ENCODE measurements at regions not wholly inside any gene's neighbourhood (a gene's known extent, or its start where the extent isn't known, plus 50 kb on each side); places are given as distances from the start of the nearest gene placed in this dataset.

DNA sequence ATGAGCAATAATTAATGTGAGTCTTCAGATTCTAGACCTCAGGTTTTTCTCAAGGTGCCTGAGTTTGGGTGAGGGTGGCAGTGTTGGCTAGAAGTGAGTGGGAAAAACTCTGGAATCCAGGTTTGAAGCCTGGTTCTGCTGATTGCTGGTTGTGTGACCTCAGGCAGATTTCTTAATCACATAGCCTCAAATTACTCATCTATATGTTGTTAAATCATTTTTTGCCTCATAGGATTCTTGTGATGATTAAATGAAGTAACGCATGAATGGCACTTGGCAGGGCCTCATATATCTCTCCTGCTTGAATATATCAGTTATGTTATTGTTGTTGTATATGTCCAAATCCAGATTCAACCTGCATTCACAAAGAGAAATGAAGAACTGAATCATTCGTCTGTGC lies 60.5 kb downstream of the NR2F2 start:
- intact Hi-C loops (cut with DNase I) = no loop called here
- Histone ChIP-seq H3K36me3 (no peaks in the 10 kb centered on the region), H3K9me3 (no peaks in the 10 kb centered on the region), H3K27me3 (replicated peaks; ENCODE audit: insufficient read depth) (no peaks in the 10 kb centered on the region), H3K27ac (no peak overlapping the region), H3K4me3 (no peak overlapping the region), H3K4me1 (replicated peaks) (no peaks in the 10 kb centered on the region)
- WGBS = 97% methylated on average over 2 of the region's 2 CpGs
- DNase-seq (ENCODE audit: low spot score) = no peak
- TF ChIP-seq CTCF (IDR thresholded peaks at IDR 0.05) (no peak), POLR2A (IDR thresholded peaks at IDR 0.05) (no peak), POLR2AphosphoS5 (IDR thresholded peaks at IDR 0.05) (no peak)

- no peak for DNase-seq (ENCODE audit: low spot score)
- Histone ChIP-seq H3K4me1 (replicated peaks) (no peaks in the 10 kb centered on the region), H3K9me3 (no peaks in the 10 kb centered on the region), H3K4me3 (no peak overlapping the region), H3K27ac (no peak overlapping the region), H3K27me3 (replicated peaks; ENCODE audit: insufficient read depth) (no peaks in the 10 kb centered on the region), H3K36me3 (no peaks in the 10 kb centered on the region)
- intact Hi-C loops (cut with DNase I) = no loop called here
- no peak for TF ChIP-seq POLR2AphosphoS5 (IDR thresholded peaks at IDR 0.05)
- TF ChIP-seq CTCF (IDR thresholded peaks at IDR 0.05) = no peak
- no peak for TF ChIP-seq POLR2A (IDR thresholded peaks at IDR 0.05)
- WGBS = 57% methylated on average over 10 of the region's 10 CpGs
Observed at GRCh38 chr15:96392380-96393208, 62.1 kb downstream of the NR2F2 start.

DNA sequence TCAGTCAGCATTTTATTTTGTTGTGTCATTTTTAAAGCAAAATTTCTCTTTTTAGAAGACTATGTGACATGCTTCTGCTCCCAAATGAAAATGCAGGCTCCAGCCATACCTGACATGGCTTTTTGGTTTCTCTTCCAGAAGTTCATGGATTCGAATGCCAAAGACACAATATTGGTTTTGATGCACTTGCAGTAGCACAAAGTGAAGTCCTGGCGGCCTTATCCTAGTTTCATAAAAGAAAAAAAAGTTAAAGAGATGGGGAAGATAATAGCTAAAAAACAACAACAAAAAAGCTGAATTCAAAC lies 62.7 kb downstream of the NR2F2 start:
- no peak for TF ChIP-seq POLR2A (IDR thresholded peaks at IDR 0.05)
- TF ChIP-seq CTCF (IDR thresholded peaks at IDR 0.05) = no peak
- no peak for TF ChIP-seq POLR2AphosphoS5 (IDR thresholded peaks at IDR 0.05)
- DNase-seq (ENCODE audit: low spot score) = no peak
- no peaks in the 10 kb centered on the region for H3K9me3 ChIP-seq
- no peaks in the 10 kb centered on the region for H3K27me3 ChIP-seq (replicated peaks; ENCODE audit: insufficient read depth)
- H3K4me3 ChIP-seq = no peak overlapping the region
- no peaks in the 10 kb centered on the region for H3K4me1 ChIP-seq (replicated peaks)
- no peak overlapping the region for H3K27ac ChIP-seq
- no peaks in the 10 kb centered on the region for H3K36me3 ChIP-seq
- intact Hi-C loops (cut with DNase I) = no loop called here
- 80% methylated on average over 2 of the region's 2 CpGs for WGBS

GRCh38 chr15:96395687-96396086 lies 65.2 kb downstream of the NR2F2 start:
- no peak overlapping the region for H3K4me3 ChIP-seq
- no peaks in the 10 kb centered on the region for H3K27me3 ChIP-seq (replicated peaks; ENCODE audit: insufficient read depth)
- intact Hi-C loops (cut with DNase I) = no loop called here
- DNase-seq (ENCODE audit: low spot score) = no peak
- WGBS = 80% methylated on average over 3 of the region's 3 CpGs
- no peak overlapping the region for H3K27ac ChIP-seq
- H3K4me1 ChIP-seq (replicated peaks) = no peaks in the 10 kb centered on the region
- no peaks in the 10 kb centered on the region for H3K36me3 ChIP-seq
- no peaks in the 10 kb centered on the region for H3K9me3 ChIP-seq
- TF ChIP-seq POLR2A (IDR thresholded peaks at IDR 0.05) = no peak
- TF ChIP-seq POLR2AphosphoS5 (IDR thresholded peaks at IDR 0.05) = no peak
- TF ChIP-seq CTCF (IDR thresholded peaks at IDR 0.05) = no peak

DNA sequence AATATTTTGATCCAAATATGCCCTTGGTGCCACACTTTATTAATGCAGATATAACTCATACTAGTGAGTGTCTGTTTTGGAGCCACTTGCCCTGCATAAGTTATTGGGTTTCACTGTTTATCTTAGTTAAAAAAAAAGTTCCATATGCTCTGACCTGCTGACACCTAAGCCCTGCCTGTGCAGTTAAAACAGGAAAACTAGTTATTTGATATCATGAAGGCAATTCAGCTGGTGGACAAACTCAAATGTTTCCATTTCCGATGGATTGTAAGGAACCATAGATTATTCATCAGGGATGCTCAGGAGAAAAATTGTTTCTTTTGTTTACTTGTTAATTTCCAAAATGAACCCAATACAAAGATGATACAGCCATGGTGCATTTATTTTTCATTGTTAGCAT lies 68.3 kb downstream of the NR2F2 start:
- no peak for TF ChIP-seq CTCF (IDR thresholded peaks at IDR 0.05)
- no peak for TF ChIP-seq POLR2A (IDR thresholded peaks at IDR 0.05)
- no peak for TF ChIP-seq POLR2AphosphoS5 (IDR thresholded peaks at IDR 0.05)
- H3K4me1 ChIP-seq (replicated peaks) = no peaks in the 10 kb centered on the region
- H3K36me3 ChIP-seq = no peaks in the 10 kb centered on the region
- H3K27me3 ChIP-seq (replicated peaks; ENCODE audit: insufficient read depth) = no peaks in the 10 kb centered on the region
- H3K4me3 ChIP-seq = no peak overlapping the region
- intact Hi-C loops (cut with DNase I) = no loop called here
- H3K9me3 ChIP-seq = no peaks in the 10 kb centered on the region
- whole genome bisulfite sequencing = 75% methylated on average over 1 of the region's 1 CpG
- DNase-seq (ENCODE audit: low spot score) = no peak
- no peak overlapping the region for H3K27ac ChIP-seq

All from prostate gland (tissue), 2 donors.